GM18499 (cell line): ENCODE measurements at regions not wholly inside any gene's neighbourhood (a gene's known extent, or its start where the extent isn't known, plus 50 kb on each side); places are given as distances from the start of the nearest gene placed in this dataset.

Experiments
- ATAC-seq: cut with Tn5 transposase; IDR thresholded peaks from one replicate; pipeline ENCODE4 v1.9.1; 2021; ENCODE audit warnings: moderate number of reproducible peaks; ENCODE audit not compliant: insufficient read depth, unreplicated experiment

DNA sequence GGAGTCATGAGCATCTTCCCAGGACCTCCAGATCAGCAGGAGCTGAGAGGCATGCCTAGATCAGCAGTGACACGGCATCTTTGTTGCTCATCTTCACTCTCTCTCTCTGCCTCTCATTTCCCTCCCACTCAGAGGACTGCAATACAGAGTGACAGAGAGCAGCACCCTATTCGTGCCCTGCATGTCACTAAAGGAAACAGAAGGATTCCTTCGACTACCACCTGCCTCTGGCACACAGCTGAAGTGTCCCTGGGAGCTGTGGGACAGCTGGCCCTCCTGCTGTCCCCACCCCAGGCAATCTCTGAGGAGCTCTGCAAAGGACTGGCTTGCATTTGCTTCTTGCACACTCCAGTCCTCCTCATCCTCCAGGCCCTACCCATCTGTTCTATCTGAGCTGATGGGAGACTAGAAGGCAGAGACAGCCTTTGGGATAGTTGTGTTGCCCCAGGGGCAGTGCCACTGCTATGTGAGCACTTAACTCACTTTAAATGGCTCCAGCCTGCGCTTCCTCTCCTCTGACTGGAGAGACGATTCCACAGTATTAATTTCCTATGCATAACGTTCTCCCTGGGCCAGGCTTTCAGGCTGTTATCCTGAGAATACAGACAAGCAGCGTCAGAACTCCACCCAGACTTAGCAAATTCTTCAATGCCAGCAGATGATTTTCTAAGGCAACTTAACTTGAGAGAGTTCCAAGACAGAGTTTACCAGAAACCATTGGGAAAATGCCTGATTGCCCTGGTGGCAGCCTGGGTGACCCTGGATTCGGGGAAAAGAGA is 167.6 kb upstream of the MAP1B start:
- ATAC-seq, result no peak

DNA sequence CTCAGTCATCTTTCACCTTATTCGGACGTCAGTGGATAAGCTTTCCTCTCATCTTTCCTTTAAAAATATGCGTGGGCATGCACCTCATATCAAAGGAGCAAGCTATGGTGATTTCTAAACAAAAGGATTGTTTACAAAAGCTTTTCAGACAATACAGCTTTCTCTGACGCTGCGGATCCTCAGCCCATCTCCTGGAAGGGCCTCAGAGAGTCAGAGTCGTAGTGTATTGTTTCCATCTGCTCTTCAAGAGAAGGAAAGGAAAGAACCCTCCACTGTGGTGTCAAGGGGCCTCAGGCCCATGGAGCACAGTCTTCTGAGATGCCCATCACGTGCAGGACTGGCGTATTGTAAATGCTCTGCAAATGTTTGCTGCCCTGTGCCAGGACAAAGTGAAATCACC is 163.4 kb upstream of the MAP1B start:
- no peak for ATAC-seq

DNA sequence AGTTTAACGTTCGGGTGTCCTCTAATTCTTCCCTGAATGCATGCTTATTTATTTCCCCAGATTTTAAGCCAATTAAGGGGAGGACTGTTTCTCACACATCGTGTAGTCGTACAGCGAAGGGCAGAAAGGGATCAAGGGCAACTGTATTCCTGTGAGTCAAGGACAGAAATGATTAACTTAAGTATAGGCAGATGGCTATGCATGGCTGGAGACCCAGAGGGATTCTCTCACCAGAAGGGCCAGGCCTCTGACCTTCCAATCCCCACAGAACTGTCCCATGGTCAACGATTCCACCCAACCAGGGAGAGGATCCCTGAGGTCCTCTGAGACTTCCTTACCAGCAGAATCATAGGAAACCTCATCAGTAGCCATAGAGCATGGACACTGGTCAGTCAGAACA is 161.8 kb upstream of the MAP1B start:
- ATAC-seq, result no peak

DNA sequence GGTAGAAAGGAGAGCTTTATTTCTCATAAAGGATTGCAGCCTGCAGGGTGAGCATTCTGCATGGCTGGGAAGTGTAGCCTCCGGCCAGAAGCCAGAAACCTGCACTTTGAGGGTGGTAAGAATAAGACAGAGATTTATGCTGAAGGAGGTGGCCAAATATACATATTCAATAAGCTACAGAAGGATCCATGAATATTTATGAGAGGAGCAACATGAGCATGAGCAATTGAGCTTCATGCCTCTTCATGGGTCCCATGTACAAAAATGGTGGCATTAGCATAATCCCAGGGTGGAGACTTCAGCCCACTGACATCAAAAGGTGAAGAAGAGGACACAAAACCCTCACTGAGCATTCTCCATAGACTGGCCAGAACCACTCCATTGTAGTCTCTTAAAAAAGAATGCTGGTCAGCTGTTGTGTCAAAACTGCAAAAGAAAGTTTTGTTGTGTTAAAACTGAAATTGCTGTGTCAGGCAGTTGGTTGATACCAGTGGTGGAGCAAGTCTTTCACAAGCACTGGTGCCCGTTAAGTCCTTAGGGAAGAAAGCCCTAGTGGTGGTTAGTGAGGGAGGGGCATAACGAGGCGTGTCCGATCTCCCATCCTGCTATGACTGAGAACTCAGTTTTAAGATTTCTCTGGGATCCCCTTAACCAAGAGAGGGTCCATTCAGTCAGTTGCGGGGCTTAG is 160.8 kb upstream of the MAP1B start:
- no peak for ATAC-seq

DNA sequence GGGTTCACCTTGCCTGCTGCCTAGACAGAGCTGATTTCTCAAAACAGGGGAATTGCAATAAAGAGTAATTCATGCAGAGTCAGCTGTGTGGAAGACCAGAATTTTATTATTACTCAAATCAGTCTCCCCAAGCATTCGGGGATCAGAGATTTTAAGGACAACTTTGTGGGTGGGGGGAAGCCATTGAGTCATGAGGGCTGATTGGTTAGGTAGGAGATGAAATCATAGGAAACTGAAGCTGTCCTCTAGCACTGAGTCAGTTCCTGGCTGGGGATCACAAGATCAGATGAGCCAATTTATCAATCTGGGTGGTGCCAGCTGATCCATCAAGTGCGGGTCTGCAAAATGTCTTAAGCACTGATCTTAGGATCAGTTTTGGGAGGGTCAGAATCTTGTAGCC is 159.1 kb upstream of the MAP1B start:
- ATAC-seq, result no peak

DNA sequence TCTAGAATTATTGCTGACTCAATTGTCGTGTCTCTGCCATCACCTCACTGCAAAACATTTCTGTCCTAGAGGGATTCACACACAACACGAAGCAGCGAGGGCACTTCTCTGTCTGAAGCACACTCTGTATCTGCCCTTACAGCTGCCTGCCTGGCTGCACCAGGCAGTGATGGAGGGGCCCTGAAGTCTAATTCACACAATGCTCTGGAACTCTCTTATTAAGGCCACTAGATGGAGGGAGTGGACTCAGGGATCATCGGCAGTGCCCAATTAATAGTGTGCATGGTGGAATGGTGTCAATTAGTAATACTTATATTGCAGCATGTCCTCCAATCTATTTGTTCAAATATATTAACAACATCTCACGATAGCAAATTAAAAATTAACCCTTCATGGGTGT is 157.5 kb upstream of the MAP1B start:
- ATAC-seq, result no peak

DNA sequence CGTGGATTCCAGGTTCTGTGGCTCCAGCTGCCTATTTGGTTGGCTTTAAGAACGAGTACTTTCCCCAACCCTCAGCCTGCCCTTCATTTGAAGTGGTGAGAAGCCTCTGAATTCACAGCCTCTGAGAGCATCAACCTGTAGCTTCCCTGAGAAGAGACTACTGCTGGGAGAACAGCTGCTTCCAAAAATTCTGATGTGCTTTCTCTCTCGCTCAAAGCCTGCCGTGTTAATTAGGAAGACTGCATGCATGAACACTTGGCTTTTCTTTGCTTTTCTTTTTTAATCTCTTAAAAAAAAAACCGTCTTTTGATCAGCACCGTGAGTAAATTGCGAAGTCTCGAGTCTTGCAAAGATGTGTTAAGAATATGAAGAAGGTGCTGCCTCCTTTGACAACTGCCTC is 153.4 kb upstream of the MAP1B start:
- no peak for ATAC-seq

DNA sequence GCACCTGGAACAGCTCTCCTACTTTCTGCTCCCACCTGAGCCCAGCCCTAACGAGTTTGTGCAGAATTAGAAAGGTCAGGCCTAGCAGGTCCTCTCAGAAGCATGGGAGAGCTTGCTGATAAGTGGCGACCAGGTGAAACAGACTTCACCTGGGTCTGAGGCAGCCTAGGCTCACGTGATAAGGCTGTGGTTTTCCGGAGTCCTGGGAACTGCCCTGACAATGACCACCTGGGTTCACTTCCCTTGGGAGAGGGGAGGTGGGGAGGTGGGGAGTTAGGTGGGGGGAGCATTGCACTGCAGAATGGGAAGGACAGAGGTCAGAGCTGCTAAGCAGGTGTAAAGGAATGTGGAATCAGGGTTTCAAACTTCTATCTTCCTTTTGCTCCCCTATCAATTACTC is 152.9 kb upstream of the MAP1B start:
- ATAC-seq, result no peak

DNA sequence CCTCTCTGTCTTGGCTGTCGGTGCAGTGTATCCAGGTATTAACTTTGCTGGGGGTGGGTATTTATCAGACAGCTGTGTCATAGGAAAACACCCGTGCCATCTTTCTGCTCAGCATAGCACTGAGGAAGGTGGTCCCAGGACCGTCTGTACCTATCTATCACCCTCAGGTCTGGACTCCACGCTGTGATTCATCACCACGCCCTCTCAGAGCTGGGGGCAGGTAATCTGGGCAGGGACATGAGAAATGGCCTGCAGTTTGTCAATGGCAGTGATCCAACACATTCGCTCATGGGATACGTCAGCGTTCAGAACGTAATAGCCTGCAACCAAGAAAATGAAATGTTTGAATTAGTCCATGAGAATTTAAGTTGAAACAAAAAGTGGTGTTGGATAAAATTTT is 151.6 kb upstream of the MAP1B start:
- no peak for ATAC-seq

DNA sequence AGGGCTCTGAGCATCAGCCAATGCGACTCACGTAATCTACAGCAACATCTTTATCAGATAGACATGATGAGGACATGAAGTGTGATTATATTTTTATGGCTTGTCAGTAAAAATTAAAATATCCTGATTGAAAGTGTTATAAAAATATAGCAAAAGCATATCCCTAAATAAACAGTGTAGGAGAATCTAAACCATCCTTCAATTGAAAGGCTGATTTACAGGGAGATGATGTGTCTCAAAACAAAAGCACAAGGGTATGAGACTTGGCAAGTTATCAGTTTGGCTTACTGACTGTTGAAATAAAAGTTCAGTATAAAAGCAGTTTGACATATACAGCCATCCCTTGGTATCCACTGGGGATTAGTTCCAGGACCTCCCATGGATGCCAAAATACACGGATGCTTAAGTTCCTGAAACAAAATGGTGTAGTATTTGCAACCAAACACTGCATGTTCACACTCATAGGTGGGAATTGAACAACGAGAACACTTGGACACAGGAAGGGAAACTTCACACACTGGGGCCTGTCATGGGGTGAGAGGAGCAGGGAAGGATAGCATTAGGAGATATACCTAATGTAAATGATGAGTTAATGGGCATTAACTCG is 149.9 kb upstream of the MAP1B start:
- no peak for ATAC-seq

DNA sequence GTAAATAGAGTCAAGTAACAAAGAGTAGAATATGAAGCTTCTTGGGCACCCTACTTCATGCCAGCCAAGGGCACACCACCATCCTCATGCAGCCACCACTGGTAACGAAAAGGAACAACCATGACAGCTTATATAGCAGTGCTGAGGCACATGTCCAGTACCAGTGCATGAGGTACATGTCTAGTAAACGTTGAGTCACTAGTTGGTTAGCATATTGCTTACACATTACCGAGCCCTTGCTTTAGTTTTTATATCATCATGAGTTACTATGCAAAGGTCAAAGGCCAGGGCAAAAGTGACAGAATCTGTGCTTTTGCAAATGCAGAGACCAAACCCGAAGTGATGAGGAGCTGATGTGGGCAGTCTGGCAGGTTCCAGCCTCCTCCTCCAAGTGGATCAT is 147.1 kb upstream of the MAP1B start:
- no peak for ATAC-seq

DNA sequence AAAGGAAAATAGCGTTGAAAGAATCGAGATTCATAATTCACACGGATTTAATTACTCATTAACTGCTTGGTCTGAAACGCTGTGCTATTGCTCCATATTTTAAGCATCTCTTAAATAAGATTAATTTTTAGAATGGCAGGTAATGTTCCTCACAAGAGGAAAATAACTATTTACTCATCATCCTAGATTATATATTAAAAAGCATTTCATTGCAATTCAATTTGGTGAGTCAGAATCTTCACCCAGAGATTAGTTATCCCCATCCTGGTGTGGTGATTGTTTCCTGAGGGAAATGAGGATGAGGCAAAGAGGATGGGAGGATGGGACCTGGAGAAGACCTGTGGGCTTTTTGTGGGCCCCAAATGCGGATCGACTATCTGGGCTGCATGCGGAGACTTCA is 145.5 kb upstream of the MAP1B start:
- ATAC-seq, result no peak

DNA sequence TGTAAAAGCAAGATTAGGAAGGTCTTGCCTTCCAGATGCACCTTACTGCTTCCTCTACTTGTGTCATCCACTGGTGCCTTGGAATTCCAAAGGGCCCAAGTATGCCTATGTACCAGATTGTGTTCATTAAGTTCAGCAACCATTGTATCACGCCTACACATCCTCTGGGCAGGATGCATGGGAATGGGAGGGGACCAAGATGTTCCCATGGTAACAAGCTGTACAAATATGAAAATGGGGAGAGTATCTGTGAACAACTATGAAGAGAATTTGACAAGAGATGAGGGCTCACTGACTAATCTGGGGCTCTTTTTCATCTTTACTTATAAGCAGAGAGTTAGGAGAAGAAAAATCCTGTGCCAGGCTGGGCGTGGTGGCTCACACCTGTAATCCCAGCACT is 137.8 kb upstream of the MAP1B start:
- no peak for ATAC-seq

DNA sequence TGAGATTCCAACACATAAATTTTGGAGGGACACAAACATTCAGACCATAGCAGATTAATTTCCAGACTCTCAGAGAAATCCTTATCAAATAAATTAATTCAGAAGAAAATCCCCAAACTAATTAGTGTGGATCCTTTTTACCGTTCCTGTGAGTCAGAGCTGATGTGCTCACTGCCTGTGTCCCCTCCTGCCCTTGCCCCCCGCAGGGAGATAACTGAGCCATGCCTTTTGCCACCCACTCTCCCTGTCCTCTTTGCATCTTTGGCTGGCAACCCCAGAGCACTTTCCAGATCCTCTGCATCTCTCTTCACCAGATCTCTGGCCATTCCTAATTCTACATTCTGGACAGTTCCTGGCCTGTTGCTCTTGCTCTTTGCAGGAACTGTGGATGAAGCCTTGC is 135.4 kb upstream of the MAP1B start:
- no peak for ATAC-seq

DNA sequence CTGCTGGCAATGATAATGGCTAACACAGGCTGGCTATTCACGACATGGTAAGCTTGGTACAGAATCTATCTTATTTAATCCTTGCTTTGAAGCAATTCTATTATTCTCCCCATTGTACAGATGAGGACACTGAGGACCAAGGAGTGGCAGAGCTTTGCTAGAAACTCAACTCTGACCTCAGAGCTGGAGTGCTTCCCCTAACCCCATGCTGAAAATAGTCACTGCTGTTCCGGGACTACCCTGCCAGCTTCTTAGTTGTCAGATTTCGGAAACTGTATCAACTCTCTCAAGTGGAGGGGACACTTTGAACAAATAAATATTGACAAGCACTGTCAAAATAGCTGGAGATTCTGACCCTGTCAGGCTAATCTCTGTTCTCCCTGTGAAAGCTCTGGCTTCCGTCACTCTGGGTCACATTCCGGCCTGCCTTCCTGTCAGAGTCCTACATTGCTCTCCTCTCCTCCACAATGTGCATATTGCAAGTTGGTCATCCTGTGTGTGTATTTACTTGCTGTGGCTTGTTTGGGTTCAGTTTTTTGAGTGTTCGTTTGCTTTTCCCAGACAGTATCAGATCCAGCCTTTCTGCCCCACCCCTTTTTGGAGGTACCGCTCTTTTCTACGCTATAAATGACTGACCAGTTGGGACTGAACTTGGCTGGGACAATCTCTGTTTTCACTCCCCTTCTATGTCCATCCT is 134.3 kb upstream of the MAP1B start:
- no peak for ATAC-seq

DNA sequence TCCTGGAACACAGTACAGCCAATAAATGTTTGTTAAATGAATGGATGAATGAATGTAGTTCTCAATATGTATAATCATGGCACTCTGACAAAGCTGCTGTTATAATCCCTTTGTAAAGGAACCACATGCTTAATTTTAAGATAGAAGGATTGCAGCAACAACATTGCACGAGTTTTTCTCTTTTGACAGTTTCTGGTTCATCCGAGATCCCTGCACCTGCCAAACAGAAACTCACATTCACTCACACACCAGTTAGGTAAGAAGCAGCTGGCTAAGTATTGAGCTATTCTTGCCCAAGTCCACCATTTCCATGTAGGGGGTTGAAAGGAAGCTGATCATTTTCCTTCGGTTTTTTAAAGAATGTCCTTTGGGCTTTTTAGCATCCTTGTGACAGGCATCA is 133.7 kb upstream of the MAP1B start:
- no peak for ATAC-seq

DNA sequence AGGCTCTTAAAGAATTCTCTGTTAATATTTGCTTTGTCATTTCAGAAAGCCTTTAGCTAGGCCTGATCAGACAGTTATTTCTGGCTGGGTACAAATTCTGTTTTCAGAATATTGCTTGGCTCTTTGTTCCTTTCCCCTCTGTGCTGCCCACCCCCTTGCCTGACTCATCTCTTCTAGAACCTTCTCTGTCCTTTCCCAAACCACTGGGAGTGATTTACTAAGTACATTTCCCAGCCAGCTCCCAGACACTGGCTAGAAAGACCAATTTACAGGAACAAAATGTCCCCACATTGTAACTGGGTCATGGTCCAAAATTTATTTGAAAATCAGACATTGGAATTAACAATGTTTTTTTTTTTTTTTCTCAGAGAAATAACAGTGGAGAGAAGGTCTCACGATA is 133.1 kb upstream of the MAP1B start:
- no peak for ATAC-seq

DNA sequence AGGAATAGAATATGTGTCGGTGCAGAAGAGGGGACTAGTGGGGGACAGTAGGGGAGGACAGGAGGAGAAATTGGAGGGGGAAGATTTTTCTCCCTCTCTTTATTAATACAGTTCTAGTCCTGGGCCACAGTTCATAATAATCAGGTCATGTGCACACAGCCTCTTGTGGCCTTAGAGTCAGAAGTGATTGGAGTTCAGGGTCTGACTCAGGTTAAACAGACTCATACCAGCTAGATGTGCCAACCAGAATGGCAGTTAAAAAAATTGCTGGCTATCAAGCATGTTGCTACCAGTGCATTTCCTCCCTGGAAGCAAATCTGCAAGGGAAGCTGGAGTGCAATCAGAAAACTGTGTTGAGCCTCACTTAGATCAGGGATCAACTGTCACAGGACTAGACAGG is 132.7 kb upstream of the MAP1B start:
- ATAC-seq, result no peak

DNA sequence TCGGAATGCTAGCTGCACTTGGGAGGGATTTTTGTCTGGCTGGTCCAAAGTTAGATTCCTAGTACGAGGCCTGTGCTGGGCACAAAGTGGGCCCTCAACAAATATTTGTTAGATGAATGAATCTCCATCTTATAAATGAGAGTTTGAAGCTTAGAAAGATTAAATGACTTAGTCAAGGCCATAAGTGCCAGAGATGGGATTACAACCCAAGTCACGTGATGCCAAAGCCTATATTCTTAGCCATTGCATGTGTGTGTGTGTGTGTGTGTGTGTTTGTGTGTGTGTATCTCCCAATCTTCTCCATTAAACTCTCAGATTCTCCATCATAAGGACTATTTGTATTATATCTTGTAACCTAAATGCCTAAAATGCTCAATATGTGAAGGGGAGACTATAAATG is 130.8 kb upstream of the MAP1B start:
- ATAC-seq, result no peak

DNA sequence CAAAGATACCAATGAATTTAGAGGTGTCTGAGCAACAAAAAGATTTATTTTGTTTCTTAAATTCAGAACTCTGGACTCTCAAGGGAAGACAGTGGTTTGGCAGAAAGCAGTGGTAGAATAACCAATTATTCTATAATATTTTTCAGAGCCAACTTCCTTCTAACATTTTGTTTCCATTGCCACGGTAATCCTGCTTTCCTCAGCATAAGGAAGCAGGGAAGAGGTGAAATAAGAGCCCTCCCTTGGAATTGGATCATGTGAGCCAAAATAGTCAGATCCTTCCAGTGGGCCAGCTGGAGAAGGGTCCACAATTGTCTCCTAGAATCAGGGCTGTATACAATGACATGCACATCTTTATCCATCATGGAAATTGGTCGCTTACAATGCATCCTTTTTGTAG is 130.0 kb upstream of the MAP1B start:
- no peak for ATAC-seq

DNA sequence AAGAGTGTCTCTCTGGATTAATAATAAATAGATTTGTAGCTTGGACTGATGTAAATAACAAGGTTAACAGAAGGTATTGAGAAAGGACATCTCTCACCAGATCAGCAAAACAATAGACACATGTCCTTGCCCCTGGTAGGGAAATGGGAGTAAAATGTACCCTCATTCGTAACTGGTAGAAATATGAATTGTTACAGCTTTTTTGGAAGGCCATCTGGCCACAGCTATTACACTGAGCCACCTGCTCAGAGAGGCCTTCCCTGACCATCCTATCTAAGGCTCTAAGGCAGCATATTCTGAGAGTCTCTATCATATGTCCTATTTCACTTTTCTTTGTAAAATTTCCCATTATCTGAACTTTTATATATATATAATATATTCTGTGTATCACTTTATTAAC is 129.1 kb upstream of the MAP1B start:
- ATAC-seq, result no peak
